Sigmoid colon (tissue), 6 donors: ENCODE measurements at regions not wholly inside any gene's neighbourhood (a gene's known extent, or its start where the extent isn't known, plus 50 kb on each side); places are given as distances from the start of the nearest gene placed in this dataset.

ENCODE experiments used
- DNase-seq: peaks from one replicate; pipeline ENCODE4 v3.0.0-alpha.2; 2019
- H3K27ac ChIP-seq, 4 donors: fragments of 200-600 bp; sonication (generic); one replicate each; pipeline ENCODE4 v1.5.1; 2016 to 2019; ENCODE audit warnings: mild to moderate bottlenecking in 1 of 4
- H3K27me3 ChIP-seq, 3 donors: fragments of 200-600 bp; sonication (generic); one replicate each; pipeline ENCODE4 v1.5.1; 2019; ENCODE audit warnings: mild to moderate bottlenecking in 1 of 3
- H3K36me3 ChIP-seq, 4 donors: fragments of 200-600 bp; sonication (generic); one replicate each; pipeline ENCODE4 v1.5.1; 2016 to 2019
- H3K4me1 ChIP-seq, 4 donors: fragments of 200-600 bp; sonication (generic); one replicate each; pipeline ENCODE4 v1.5.1; 2017 to 2019
- H3K4me3 ChIP-seq, 4 donors: fragments of 200-600 bp; sonication (generic); one replicate each; pipeline ENCODE4 v1.5.1; 2017 to 2019; ENCODE audit warnings: mild to moderate bottlenecking in 2 of 4, moderate library complexity in 1 of 4
- H3K9me3 ChIP-seq, 4 donors: fragments of 200-600 bp in 3 of 4; sonication (generic) in 3 of 4; one replicate each; pipeline versions ENCODE4 v1.5.1 to v1.6.1; 2013 to 2019
- CTCF ChIP-seq, 4 experiments: fragments of 450-650 bp in 3 of 4; fragments of 200-600 bp in 1 of 4; IDR thresholded peaks; one replicate each; pipeline ENCODE4 v1.5.1; 2016 to 2019; ENCODE audit warnings: antibody characterized with exemption in 4 of 4, mild to moderate bottlenecking in 3 of 4, moderate library complexity in 2 of 4
- EP300 ChIP-seq, 4 donors: sonication (generic); formaldehyde crosslinking; IDR thresholded peaks; one replicate each; pipeline ENCODE4 v1.6.1; 2017; ENCODE audit warnings: antibody characterized with exemption in 4 of 4
- POLR2A ChIP-seq, 2 donors: fragments of 450-650 bp; IDR thresholded peaks; one replicate each; pipeline ENCODE4 v1.6.1; 2016; ENCODE audit warnings: antibody characterized with exemption in 2 of 2, mild to moderate bottlenecking in 2 of 2, moderate library complexity in 2 of 2
- POLR2AphosphoS5 ChIP-seq, 4 donors: sonication (generic); formaldehyde crosslinking; IDR thresholded peaks; one replicate each; pipeline ENCODE4 v1.6.1; 2017; ENCODE audit warnings: antibody characterized with exemption in 4 of 4
- WGBS, 2 donors: extraction: QIAGEN DNeasy Blood & Tissue Kit; methylation state at CpG; one replicate each; pipeline ENCODE4 v1.1.7; 2013; 5-methylcytosine and 5-hydroxymethylcytosine counted together
- intact Hi-C: fragments of 100-400 bp; cut with DNase I; formaldehyde crosslinking; loops from one replicate; pipeline ENCODE4 v1.15.1; 2023
- donor health status: healthy with polysubstance abuse.
- donor health status: healthy.

- no peaks in the 10 kb centered on the region for H3K9me3 ChIP-seq
- no peaks in the 10 kb centered on the region for H3K36me3 ChIP-seq
- DNase-seq: no peak
- intact Hi-C loops: no loop called here
- no peak overlapping the region for H3K4me3 ChIP-seq
- WGBS, 2 donors: 53 to 66% methylated on average over 2 of the region's 2 CpGs
- TF ChIP-seq POLR2AphosphoS5 (IDR thresholded peaks at IDR 0.05): no peak
- TF ChIP-seq EP300 (IDR thresholded peaks at IDR 0.05): no peak
- TF ChIP-seq POLR2A (IDR thresholded peaks at IDR 0.05): no peak
- H3K27me3 ChIP-seq: no peaks in the 10 kb centered on the region
- H3K4me1 ChIP-seq: no peaks in the 10 kb centered on the region
- H3K27ac ChIP-seq: no peak overlapping the region
Observed at GRCh38 chr6:164412566-164412965, 896.8 kb downstream of the C6orf118 start.

GRCh38 chr6:164410017-164410416 is 899.4 kb downstream of the C6orf118 start:
- Histone ChIP-seq H3K9me3 (no peaks in the 10 kb centered on the region), H3K27ac (no peak overlapping the region), H3K36me3 (no peaks in the 10 kb centered on the region), H3K4me1 (no peaks in the 10 kb centered on the region), H3K4me3 (no peak overlapping the region), H3K27me3 (no peaks in the 10 kb centered on the region)
- WGBS, 2 donors: 76 to 84% methylated on average over 5 of the region's 5 CpGs
- intact Hi-C loops: no loop called here
- no peak for DNase-seq
- TF ChIP-seq CTCF (IDR thresholded peaks at IDR 0.05) (no peak), POLR2AphosphoS5 (IDR thresholded peaks at IDR 0.05) (no peak), EP300 (IDR thresholded peaks at IDR 0.05) (no peak), POLR2A (IDR thresholded peaks at IDR 0.05) (no peak)

GRCh38 chr6:164409309-164410009 is 899.9 kb downstream of the C6orf118 start:
- no peak for DNase-seq
- WGBS, 2 donors: 75 to 82% methylated on average over 8 of the region's 8 CpGs
- Histone ChIP-seq H3K27me3 (no peaks in the 10 kb centered on the region), H3K36me3 (no peaks in the 10 kb centered on the region), H3K4me1 (no peaks in the 10 kb centered on the region), H3K27ac (no peak overlapping the region), H3K9me3 (no peaks in the 10 kb centered on the region), H3K4me3 (no peak overlapping the region)
- TF ChIP-seq CTCF (IDR thresholded peaks at IDR 0.05): no peak
- no peak for TF ChIP-seq EP300 (IDR thresholded peaks at IDR 0.05)
- no peak for TF ChIP-seq POLR2AphosphoS5 (IDR thresholded peaks at IDR 0.05)
- no peak for TF ChIP-seq POLR2A (IDR thresholded peaks at IDR 0.05)
- intact Hi-C loops: no loop called here

- DNase-seq: no peak
- intact Hi-C loops: no loop called here
- TF ChIP-seq EP300 (IDR thresholded peaks at IDR 0.05) (no peak), CTCF (IDR thresholded peaks at IDR 0.05) (no peak), POLR2A (IDR thresholded peaks at IDR 0.05) (no peak), POLR2AphosphoS5 (IDR thresholded peaks at IDR 0.05) (no peak)
- H3K9me3 ChIP-seq: no peaks in the 10 kb centered on the region
- 89 to 90% methylated on average over 5 of the region's 5 CpGs for WGBS, 2 donors
- H3K27ac ChIP-seq: no peak overlapping the region
- no peaks in the 10 kb centered on the region for H3K27me3 ChIP-seq
- H3K4me1 ChIP-seq: no peaks in the 10 kb centered on the region
- H3K4me3 ChIP-seq: no peak overlapping the region
- no peaks in the 10 kb centered on the region for H3K36me3 ChIP-seq
Observed at GRCh38 chr6:164408868-164409267, 900.5 kb downstream of the C6orf118 start.

GRCh38 chr6:164404812-164405488 is 904.5 kb downstream of the C6orf118 start:
- no peak for DNase-seq
- Histone ChIP-seq H3K4me3 (no peak overlapping the region), H3K36me3 (no peaks in the 10 kb centered on the region), H3K4me1 (no peaks in the 10 kb centered on the region), H3K9me3 (no peaks in the 10 kb centered on the region), H3K27me3 (no peaks in the 10 kb centered on the region), H3K27ac (no peak overlapping the region)
- 58 to 75% methylated on average over 4 of the region's 4 CpGs for WGBS, 2 donors
- intact Hi-C loops: no loop called here
- TF ChIP-seq EP300 (IDR thresholded peaks at IDR 0.05) (no peak), CTCF (IDR thresholded peaks at IDR 0.05) (no peak), POLR2A (IDR thresholded peaks at IDR 0.05) (no peak), POLR2AphosphoS5 (IDR thresholded peaks at IDR 0.05) (no peak)
